Heart left ventricle (tissue), 13 donors: ENCODE measurements at regions not wholly inside any gene's neighbourhood (a gene's known extent, or its start where the extent isn't known, plus 50 kb on each side); places are given as distances from the start of the nearest gene placed in this dataset.

Experiments
- CTCF ChIP-seq, 12 donors: fragments of 200-600 bp; sonication (generic) in 4 of 12; IDR thresholded peaks; one replicate each; pipeline versions ENCODE4 v1.5.0 to v1.8.0; 2018 to 2022; ENCODE audit warnings: antibody characterized with exemption in 12 of 12, mild to moderate bottlenecking in 5 of 12
- POLR2A ChIP-seq, 2 donors: fragments of 450-650 bp; IDR thresholded peaks; one replicate each; pipeline ENCODE4 v1.6.1; 2017; ENCODE audit warnings: antibody characterized with exemption in 2 of 2, mild to moderate bottlenecking in 2 of 2, moderate library complexity in 2 of 2
- donor health status: ischemic (EF 13 %, LVEDD 7.1; RV severe dilation, severe dysfunction).
- donor health status: DM: no; HTN: yes; CAD: no.
- donor health status: DM: no; HTN: no; CAD: no.
- donor health status: ischemic (EF 25% LVEDD 6.9; RV normal size, moderate dysfunction).
- donor health status: ischemic (EF 25% LVEDD 5.7; RV mildly dilated, moderate dysfunction).
- donor health status: ischemic (EF 35%, LVEDD 5.7; RV mildly dilated, moderate dysfunction).
- donor health status: nonischemic (EF 11% LVEDD 7.7; RV severe dilation, severe dysfunction).
- donor health status: DM: yes; HTN: yes; CAD: no.
- donor health status: PGD.
- donor health status: ischemic (EF 29% LVEDD 5.4; RV normal size, mild dysfunction).
- donor health status: nonischemic (EF 23%, LVEDD 6.1; RV moderate dilation, normal function).

DNA sequence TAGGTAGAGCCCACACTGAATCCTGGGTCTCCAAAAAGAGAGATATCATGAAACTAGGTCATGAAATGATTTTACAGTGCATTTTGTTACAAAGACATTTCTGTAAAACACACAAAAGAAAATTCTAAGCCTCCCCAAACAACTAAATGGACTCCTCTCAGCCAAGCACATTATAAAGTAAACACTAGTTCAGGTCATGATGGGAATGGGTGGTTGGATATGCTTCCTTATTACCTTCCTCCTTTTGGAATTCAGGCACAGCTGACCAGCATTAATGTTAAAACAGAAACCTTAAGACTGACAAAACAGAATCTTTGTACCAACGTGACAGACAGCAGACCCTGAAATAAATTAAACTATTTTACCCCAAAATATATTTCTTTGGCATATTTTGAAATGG lies 87.9 kb upstream of the NPY2R start:
- TF ChIP-seq POLR2A (IDR thresholded peaks at IDR 0.05) = no peak
- TF ChIP-seq CTCF (IDR thresholded peaks at IDR 0.05) = no peak
